IPS DF 4.7 (cell line): ENCODE measurements at regions not wholly inside any gene's neighbourhood (a gene's known extent, or its start where the extent isn't known, plus 50 kb on each side); places are given as distances from the start of the nearest gene placed in this dataset.
"Not testable (repeated sequence)": the region's sequence is repeated elsewhere in the genome, so short reads cannot be mapped to it uniquely, and the experiment has no call there.

Experiments
- DNase-seq: peaks from one replicate; pipeline ENCODE4 v3.0.0-alpha.2; 2013; ENCODE audit warnings: low spot score; ENCODE audit errors: extremely low read depth

GRCh38 chr15:25247407-25248038 is 191.3 kb downstream of the UBE3A start:
- DNase-seq: no peak

- not testable (repeated sequence) for DNase-seq
Measured at GRCh38 chr15:25248087-25248486, 190.7 kb downstream of the UBE3A start.

- no peak for DNase-seq
Measured at GRCh38 chr15:25248583-25249235, 190.1 kb downstream of the UBE3A start.

- DNase-seq: no peak
Measured at GRCh38 chr15:25249236-25250010, 189.4 kb downstream of the UBE3A start.

DNA sequence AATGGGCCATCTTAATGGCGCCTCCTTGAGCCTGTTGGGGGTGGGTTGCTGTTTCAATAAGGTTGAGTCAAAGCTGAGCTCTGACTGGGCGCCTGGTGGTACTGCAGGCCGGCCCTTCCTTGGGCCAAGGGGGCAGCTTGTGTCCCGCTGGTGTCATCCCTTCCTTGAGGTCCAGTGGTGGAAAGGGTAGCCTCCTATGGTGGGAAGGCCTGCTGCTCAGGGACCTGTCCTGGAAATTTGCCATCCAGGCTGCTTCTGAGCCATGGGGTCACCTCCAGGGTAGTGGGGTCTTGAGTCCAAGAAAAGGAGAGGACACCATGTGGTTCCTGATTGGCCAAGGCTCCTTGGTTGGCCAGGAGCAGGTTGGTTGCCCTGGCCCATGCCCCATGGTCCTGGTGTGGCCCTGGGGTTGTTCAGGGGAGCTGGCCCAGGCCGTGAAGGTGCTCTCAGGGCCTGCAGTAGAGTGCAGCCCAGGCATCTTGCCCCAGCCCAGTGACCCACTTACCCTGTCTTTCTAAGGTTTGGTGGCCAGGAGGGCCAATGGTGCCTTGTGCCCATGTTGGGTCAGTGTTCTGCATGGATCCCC is 188.7 kb downstream of the UBE3A start:
- no peak for DNase-seq

GRCh38 chr15:25250906-25251622 is 187.8 kb downstream of the UBE3A start:
- DNase-seq: no peak

DNA sequence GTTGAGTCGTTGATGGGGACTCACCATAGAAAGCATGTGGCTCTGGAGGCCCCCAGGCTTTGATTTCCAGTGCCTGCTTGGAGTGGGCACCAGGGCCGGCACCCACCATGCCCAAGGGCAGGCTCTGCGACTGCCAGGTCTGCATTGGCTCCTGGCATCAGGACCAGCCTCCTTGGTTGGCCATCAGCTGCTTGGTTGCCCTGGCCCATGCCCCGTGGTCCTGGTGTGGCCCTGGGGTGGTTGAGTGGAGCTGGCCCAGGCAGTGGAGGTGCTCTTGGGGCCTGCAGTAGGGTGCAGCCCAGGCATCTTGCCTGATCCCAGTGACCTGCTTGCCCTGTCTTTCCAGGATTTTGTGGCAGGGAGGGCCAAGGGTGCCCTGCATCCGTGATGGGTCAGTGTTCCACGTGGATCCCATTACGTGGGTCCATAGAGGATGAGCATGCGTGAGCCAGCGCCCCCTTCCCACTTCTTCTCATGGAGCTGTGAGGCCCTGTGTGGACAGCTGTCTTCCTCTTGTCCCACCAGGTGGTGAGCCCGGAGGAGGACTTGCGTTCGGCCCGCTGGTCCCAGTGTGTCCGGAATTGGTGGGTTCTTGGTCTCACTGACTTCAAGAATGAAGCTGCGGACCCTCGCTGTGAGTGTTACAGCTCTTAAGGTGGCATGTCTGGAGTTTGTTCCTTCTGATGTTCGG is 187.0 kb downstream of the UBE3A start:
- no peak for DNase-seq

DNA sequence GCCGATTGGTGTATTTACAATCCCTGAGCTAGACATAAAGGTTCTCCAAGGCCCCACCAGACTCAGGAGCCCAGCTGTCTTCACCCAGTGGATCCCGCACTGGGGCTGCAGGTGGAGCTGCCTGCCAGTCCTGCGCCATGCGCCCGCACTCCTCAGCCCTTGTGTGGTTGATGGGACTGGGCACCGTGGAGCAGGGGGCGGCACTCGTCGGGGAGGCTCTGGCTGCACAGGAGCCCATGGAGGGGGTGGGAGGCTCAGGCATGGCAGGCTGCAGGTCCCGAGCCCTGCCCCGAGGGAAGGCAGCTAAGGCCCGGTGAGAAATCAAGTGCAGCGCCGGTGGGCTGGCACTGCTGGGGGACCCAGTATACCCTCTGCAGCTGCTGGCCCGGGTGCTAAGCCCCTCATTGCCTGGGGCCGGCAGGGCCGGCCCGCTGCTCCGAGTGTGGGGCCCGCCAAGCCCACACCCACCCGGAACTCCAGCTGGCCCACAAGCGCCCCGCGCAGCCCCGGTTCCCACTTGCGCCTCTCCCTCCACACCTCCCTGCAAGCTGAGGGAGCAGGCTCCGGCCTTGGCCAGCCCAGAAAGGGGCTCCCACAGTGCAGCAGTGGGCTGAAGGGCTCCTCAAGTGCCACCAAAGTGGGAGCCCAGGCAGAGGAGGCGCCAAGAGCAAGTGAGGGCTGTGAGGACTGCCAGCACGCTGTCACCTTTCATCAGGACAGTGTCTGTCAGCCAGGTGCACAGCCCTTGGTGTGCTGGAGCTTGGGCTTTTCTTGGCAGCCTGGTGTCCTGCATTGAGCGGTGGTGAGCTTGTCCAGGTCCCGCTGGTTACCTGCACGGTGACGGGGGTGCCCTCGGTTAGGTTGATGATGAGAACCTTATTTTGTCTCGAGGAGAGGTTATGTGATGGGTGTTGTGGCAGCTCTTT is 185.5 kb downstream of the UBE3A start:
- not testable (repeated sequence) for DNase-seq

GRCh38 chr15:25268166-25268565 is 170.7 kb downstream of the UBE3A start:
- peak; percentile 1 for DNase-seq
